ENCODE measurements at regions not wholly inside any gene's neighbourhood (a gene's known extent, or its start where the extent isn't known, plus 50 kb on each side); places are given as distances from the start of the nearest gene placed in this dataset.
A peak's percentile ranks its signal among the peaks of the same experiment; 100 is the strongest.

DNA sequence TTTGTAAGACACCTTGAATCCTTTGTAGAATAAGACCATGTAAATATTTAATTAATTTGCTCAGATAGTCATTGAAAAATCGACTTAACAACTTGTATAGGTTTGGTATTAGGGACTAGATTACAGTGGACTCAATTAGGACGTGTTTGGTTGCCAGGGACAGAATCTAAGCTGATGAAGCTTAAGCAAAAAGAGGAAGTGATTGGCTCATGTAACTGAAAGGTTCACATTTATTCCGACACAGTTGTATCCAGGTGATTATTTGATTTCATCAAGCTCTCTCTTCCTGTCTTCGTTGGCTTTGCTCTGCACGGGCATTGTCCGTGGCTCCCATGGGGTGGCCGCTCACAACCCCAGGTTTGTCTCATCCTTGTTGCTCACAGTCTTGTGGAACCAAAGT is 146.4 kb downstream of the C11orf91 start:
- intact Hi-C loops (cut with micrococcal nuclease) = no loop called here
- no peak overlapping the region for H3K4me3 Mint-ChIP-seq (ENCODE audit: unreplicated experiment)
- no peak overlapping the region for H3K27ac Mint-ChIP-seq (ENCODE audit: low read depth, unreplicated experiment)
- no peaks in the 10 kb centered on the region for H3K27me3 Mint-ChIP-seq (ENCODE audit: insufficient read depth, unreplicated experiment)
- H3K36me3 Mint-ChIP-seq (ENCODE audit: insufficient read depth, unreplicated experiment) = no peaks in the 10 kb centered on the region
- H3K4me1 Mint-ChIP-seq (ENCODE audit: insufficient read depth, unreplicated experiment) = no peaks in the 10 kb centered on the region
- no peaks in the 10 kb centered on the region for H3K9me3 Mint-ChIP-seq (ENCODE audit: unreplicated experiment)
- DNase-seq (ENCODE audit: unreplicated experiment) = no peak
- TF ChIP-seq, protein P1, sequence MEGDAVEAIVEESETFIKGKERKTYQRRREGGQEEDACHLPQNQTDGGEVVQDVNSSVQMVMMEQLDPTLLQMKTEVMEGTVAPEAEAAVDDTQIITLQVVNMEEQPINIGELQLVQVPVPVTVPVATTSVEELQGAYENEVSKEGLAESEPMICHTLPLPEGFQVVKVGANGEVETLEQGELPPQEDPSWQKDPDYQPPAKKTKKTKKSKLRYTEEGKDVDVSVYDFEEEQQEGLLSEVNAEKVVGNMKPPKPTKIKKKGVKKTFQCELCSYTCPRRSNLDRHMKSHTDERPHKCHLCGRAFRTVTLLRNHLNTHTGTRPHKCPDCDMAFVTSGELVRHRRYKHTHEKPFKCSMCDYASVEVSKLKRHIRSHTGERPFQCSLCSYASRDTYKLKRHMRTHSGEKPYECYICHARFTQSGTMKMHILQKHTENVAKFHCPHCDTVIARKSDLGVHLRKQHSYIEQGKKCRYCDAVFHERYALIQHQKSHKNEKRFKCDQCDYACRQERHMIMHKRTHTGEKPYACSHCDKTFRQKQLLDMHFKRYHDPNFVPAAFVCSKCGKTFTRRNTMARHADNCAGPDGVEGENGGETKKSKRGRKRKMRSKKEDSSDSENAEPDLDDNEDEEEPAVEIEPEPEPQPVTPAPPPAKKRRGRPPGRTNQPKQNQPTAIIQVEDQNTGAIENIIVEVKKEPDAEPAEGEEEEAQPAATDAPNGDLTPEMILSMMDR (IDR thresholded peaks at IDR 0.05; ENCODE audit: unreplicated experiment) = no peak
- CTCF ChIA-PET = interaction anchor here (0.6 kb wide), 1 partner anchor 170 kb away, joined by 3 read pairs; no protein-coding TSS in a partner anchor
- no TSS peak for BruUV-seq (replicated peaks)
- POLR2A ChIA-PET = no interaction called here

DNA sequence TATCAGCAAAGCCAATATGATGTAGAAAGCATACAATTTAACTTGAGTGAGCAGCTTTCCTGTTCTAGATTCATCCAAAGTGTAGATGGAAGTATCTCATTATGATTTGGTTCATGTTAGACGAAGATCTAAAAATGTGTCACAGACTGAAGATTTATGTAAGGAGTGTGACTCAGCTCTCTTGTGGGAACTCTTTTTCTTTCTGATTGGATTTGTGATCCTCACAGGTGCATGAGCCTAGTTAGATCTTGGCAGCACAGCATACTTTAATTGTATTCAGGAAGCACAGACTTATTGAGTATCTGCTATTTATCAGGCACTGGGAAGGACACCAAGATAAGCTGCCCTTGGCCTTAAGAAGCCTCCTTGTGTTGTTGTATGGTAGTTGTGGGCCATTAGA is 147.1 kb downstream of the C11orf91 start:
- DNase-seq (ENCODE audit: unreplicated experiment) = peak; percentile 11
- POLR2A ChIA-PET = no interaction called here
- no TSS peak for BruUV-seq (replicated peaks)
- H3K4me3 Mint-ChIP-seq (ENCODE audit: unreplicated experiment) = no peak overlapping the region
- CTCF ChIA-PET = interaction anchor here (0.6 kb wide), 1 partner anchor 71 kb away, joined by 3 read pairs; no protein-coding TSS in a partner anchor
- TF ChIP-seq, protein P1 (IDR thresholded peaks at IDR 0.05; ENCODE audit: unreplicated experiment) = no peak
- H3K27ac Mint-ChIP-seq (ENCODE audit: low read depth, unreplicated experiment) = no peak overlapping the region
- H3K9me3 Mint-ChIP-seq (ENCODE audit: unreplicated experiment) = no peaks in the 10 kb centered on the region
- no peaks in the 10 kb centered on the region for H3K27me3 Mint-ChIP-seq (ENCODE audit: insufficient read depth, unreplicated experiment)
- no peaks in the 10 kb centered on the region for H3K4me1 Mint-ChIP-seq (ENCODE audit: insufficient read depth, unreplicated experiment)
- H3K36me3 Mint-ChIP-seq (ENCODE audit: insufficient read depth, unreplicated experiment) = no peaks in the 10 kb centered on the region
- intact Hi-C loops (cut with micrococcal nuclease) = no loop called here

DNA sequence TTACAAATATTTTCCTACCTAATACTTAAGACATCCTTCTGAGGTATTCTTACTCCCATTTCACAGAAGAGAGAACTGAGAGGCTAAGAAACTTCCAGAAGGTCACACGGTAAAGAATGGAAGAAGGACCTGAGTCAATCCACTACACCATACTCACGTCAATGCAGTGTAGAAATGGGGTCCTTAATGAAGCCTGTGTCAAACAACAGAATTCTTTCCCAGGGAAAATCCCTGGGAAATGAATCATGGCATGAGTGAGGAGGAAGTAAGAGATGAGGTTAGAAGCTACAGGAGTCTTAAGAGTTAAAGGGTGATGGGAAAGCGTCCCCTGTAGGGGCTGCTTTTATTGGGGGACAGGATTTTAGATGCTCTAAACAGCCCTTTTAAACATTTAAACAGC is 147.9 kb downstream of the C11orf91 start:
- no peaks in the 10 kb centered on the region for H3K9me3 Mint-ChIP-seq (ENCODE audit: unreplicated experiment)
- no peak for DNase-seq (ENCODE audit: unreplicated experiment)
- TF ChIP-seq, protein P1 (IDR thresholded peaks at IDR 0.05; ENCODE audit: unreplicated experiment) = no peak
- intact Hi-C loops (cut with micrococcal nuclease) = no loop called here
- ChIA-PET POLR2A (no interaction called here), CTCF (interaction anchor here (0.6 kb wide), 2 partner anchors 72 to 185 kb away, joined by 3 to 5 read pairs; no protein-coding TSS in a partner anchor)
- H3K36me3 Mint-ChIP-seq (ENCODE audit: insufficient read depth, unreplicated experiment) = no peaks in the 10 kb centered on the region
- no TSS peak for BruUV-seq (replicated peaks)
- no peaks in the 10 kb centered on the region for H3K4me1 Mint-ChIP-seq (ENCODE audit: insufficient read depth, unreplicated experiment)
- H3K27ac Mint-ChIP-seq (ENCODE audit: low read depth, unreplicated experiment) = no peak overlapping the region
- H3K27me3 Mint-ChIP-seq (ENCODE audit: insufficient read depth, unreplicated experiment) = no peaks in the 10 kb centered on the region
- no peak overlapping the region for H3K4me3 Mint-ChIP-seq (ENCODE audit: unreplicated experiment)

DNA sequence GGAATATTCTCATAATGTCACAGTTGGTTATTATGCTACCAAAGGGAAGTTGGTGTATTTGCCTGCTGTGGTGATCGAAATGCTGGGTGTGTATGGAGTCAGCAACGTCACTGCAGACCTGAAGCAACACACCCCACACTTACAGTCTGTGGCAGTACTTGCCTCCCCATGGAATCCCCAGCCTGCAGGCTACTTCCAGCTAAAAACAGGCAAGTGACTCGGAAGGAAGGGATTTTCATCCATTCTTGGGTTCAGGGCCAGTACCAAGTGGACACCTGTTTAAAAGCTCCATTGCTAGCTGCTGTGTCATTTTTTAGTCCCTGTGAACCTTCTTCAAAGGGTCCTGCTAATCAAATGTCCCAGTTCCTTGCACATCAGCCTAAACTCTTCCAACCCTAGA is 149.6 kb downstream of the C11orf91 start:
- Mint-ChIP-seq H3K27ac (ENCODE audit: low read depth, unreplicated experiment) (no peak overlapping the region), H3K36me3 (ENCODE audit: insufficient read depth, unreplicated experiment) (no peaks in the 10 kb centered on the region), H3K27me3 (ENCODE audit: insufficient read depth, unreplicated experiment) (no peaks in the 10 kb centered on the region), H3K4me1 (ENCODE audit: insufficient read depth, unreplicated experiment) (no peaks in the 10 kb centered on the region), H3K4me3 (ENCODE audit: unreplicated experiment) (no peak overlapping the region), H3K9me3 (ENCODE audit: unreplicated experiment) (no peaks in the 10 kb centered on the region)
- TF ChIP-seq, protein P1 (IDR thresholded peaks at IDR 0.05; ENCODE audit: unreplicated experiment) = no peak
- ChIA-PET POLR2A (no interaction called here), CTCF (no interaction called here)
- BruUV-seq (replicated peaks) = no TSS peak
- no peak for DNase-seq (ENCODE audit: unreplicated experiment)
- intact Hi-C loops (cut with micrococcal nuclease) = no loop called here
